ENCODE measurements at regions not wholly inside any gene's neighbourhood (a gene's known extent, or its start where the extent isn't known, plus 50 kb on each side); places are given as distances from the start of the nearest gene placed in this dataset.

DNA sequence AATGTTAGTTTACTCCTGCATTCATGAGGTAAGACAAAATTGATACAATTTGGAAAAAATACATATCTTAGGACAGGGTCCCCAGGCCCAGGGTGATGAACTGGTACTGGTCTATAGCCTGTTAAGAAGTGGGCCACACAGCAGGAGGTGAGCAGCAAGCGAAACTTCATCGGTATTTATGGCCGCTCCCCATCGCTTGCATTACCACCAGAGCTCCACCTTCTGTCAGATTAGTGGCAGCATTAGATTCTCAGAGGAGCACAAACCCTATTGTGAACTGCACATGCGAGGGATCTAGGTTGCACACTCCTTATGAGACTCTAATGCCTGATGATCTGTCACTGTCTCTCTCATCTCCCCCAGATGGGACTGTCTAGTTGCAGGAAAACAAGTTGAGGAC, 880.6 kb downstream of the MCTP2 start:
- no peaks in the 10 kb centered on the region for H3K36me3 ChIP-seq
- TF ChIP-seq CTCF (IDR thresholded peaks at IDR 0.05): no peak
- H3K4me1 ChIP-seq: no peaks in the 10 kb centered on the region
- no peak overlapping the region for H3K27ac ChIP-seq
- DNase-seq (no peak), ATAC-seq (no peak)
- no peaks in the 10 kb centered on the region for H3K9me3 ChIP-seq
- intact Hi-C loops (cut with DNase I): no loop called here
- H3K27me3 ChIP-seq (ENCODE audit: low read depth): no peaks in the 10 kb centered on the region
- H3K4me3 ChIP-seq: no peak overlapping the region

GRCh38 chr15:95113041-95113440, 881.7 kb downstream of the MCTP2 start:
- Histone ChIP-seq H3K9me3 (no peaks in the 10 kb centered on the region), H3K27ac (no peak overlapping the region), H3K36me3 (no peaks in the 10 kb centered on the region), H3K27me3 (ENCODE audit: low read depth) (no peaks in the 10 kb centered on the region), H3K4me1 (no peaks in the 10 kb centered on the region), H3K4me3 (no peak overlapping the region)
- intact Hi-C loops (cut with DNase I): no loop called here
- ATAC-seq (no peak), DNase-seq (no peak)
- TF ChIP-seq CTCF (IDR thresholded peaks at IDR 0.05): no peak

DNA sequence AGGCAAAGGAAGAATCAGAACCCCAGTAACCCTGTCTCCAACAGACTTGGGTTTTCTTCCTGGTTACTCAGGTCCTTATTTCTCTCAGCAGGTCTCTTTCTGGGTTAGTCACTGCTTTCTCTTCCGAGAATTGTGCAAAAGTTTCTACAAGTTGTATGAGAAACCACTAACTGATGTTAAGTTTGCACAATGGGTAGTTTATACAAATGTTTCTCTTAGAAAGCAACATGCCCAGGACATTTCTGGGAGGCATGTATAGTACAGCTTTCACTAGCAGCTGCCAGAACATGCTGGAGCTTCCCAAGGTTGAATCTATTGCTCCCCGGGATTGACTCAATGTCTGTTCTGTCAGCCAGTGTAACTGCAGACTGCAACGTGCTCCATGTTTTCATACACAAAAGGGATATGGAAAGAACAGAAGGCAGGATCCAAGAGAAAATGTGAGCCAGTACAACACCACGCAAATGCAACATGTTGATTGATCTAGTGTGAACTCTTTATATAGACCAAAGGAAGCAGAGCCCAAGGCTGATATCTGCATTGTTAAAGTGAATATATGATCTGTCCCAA, 887.8 kb downstream of the MCTP2 start:
- Histone ChIP-seq H3K9me3 (no peaks in the 10 kb centered on the region), H3K27ac (no peak overlapping the region), H3K4me3 (no peak overlapping the region), H3K36me3 (no peaks in the 10 kb centered on the region), H3K27me3 (ENCODE audit: low read depth) (no peaks in the 10 kb centered on the region), H3K4me1 (no peaks in the 10 kb centered on the region)
- intact Hi-C loops (cut with DNase I): no loop called here
- DNase-seq (no peak), ATAC-seq (no peak)
- TF ChIP-seq CTCF (IDR thresholded peaks at IDR 0.05): no peak

DNA sequence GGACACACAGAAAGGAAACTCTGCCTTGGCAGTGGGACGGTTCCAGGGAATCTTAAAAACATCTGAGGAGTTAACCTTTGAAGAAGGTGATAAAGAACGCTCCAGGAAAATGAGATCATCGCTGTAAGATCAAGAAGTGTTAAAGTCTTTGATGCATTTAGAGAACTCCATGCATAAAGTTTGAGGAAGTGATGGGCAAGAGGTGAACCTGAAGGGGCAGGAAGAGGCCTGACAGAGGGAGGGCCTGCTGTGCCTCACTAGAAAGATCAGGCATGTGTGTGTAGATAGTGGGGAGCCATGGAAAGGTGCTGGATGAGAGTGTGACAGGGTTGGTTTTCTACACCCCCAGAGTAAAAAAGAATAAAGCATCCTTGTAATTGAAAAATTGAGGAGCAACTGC, 889.2 kb downstream of the MCTP2 start:
- H3K27ac ChIP-seq: no peak overlapping the region
- intact Hi-C loops (cut with DNase I): no loop called here
- ATAC-seq (no peak), DNase-seq (no peak)
- no peak overlapping the region for H3K4me3 ChIP-seq
- H3K4me1 ChIP-seq: no peaks in the 10 kb centered on the region
- no peaks in the 10 kb centered on the region for H3K36me3 ChIP-seq
- H3K27me3 ChIP-seq (ENCODE audit: low read depth): no peaks in the 10 kb centered on the region
- TF ChIP-seq CTCF (IDR thresholded peaks at IDR 0.05): no peak
- no peaks in the 10 kb centered on the region for H3K9me3 ChIP-seq

DNA sequence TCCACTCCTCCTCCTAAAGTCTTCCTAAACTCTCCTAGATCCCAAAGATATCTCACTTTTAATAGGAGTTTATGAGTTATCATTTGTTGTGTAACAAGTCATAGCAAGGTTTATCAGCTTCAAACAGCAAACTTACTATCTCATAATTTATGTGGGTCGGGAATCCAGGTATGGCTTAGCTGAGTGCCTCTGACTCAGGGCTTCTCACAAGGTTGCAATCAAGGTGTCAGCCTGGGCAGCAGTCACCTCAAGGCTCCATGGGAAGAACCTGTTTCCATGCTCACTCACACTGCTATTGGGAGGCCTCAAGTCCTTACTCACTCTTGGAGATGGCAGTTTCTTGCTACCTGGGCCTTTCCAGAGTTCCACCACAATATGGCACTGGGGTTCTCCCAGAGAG, 889.8 kb downstream of the MCTP2 start:
- Histone ChIP-seq H3K9me3 (no peaks in the 10 kb centered on the region), H3K36me3 (no peaks in the 10 kb centered on the region), H3K27me3 (ENCODE audit: low read depth) (no peaks in the 10 kb centered on the region), H3K4me1 (no peaks in the 10 kb centered on the region), H3K4me3 (no peak overlapping the region), H3K27ac (no peak overlapping the region)
- ATAC-seq (no peak), DNase-seq (no peak)
- TF ChIP-seq CTCF (IDR thresholded peaks at IDR 0.05): no peak
- intact Hi-C loops (cut with DNase I): no loop called here

- intact Hi-C loops (cut with DNase I): no loop called here
- peaks cover 15% of the 10 kb centered on the region for H3K4me1 ChIP-seq
Measured at GRCh38 chr15:95125803-95126202, 894.4 kb downstream of the MCTP2 start.

More at GRCh38 chr15:95125803-95126202, 894.4 kb downstream of the MCTP2 start:
- Histone ChIP-seq H3K9me3 (no peaks in the 10 kb centered on the region), H3K27me3 (ENCODE audit: low read depth) (no peaks in the 10 kb centered on the region), H3K36me3 (no peaks in the 10 kb centered on the region), H3K27ac (no peak overlapping the region), H3K4me3 (no peak overlapping the region)
- ATAC-seq (no peak), DNase-seq (no peak)
- TF ChIP-seq CTCF (IDR thresholded peaks at IDR 0.05): no peak

Measured in lower lobe of right lung (tissue), 2 donors.